ENCODE measurements at regions not wholly inside any gene's neighbourhood (a gene's known extent, or its start where the extent isn't known, plus 50 kb on each side); places are given as distances from the start of the nearest gene placed in this dataset.

GRCh38 chr5:124301850-124302249 is 444.6 kb downstream of the ZNF608 start:
- Histone ChIP-seq H3K9me3 (ENCODE audit: control insufficient read depth in 2 of 2, insufficient read depth in 1 of 2, low read depth in 1 of 2, low read length in 1 of 2) (no peaks in the 10 kb centered on the region), H3K36me3 (ENCODE audit: control insufficient read depth in 2 of 2, insufficient read depth in 2 of 2, low read length in 1 of 2) (no peaks in the 10 kb centered on the region), H3K4me3 (ENCODE audit: low read depth in 1 of 2, low read length in 2 of 2) (no peak overlapping the region), H3K27me3 (ENCODE audit: control insufficient read depth in 1 of 2, insufficient read depth in 2 of 2, low read length in 2 of 2) (no peaks in the 10 kb centered on the region), H3K27ac (ENCODE audit: low read depth in 2 of 2, low read length in 1 of 2) (no peak overlapping the region), H3K4me1 (ENCODE audit: control insufficient read depth in 2 of 2, insufficient read depth in 2 of 2, low read length in 1 of 2) (peaks cover 0 to 2% of the 10 kb centered on the region in 2 donors)
- WGBS, 2 donors = 54 to 63% methylated on average over 2 of the region's 2 CpGs

- Histone ChIP-seq H3K9me3 (ENCODE audit: control insufficient read depth in 2 of 2, insufficient read depth in 1 of 2, low read depth in 1 of 2, low read length in 1 of 2) (no peaks in the 10 kb centered on the region), H3K27me3 (ENCODE audit: control insufficient read depth in 1 of 2, insufficient read depth in 2 of 2, low read length in 2 of 2) (no peaks in the 10 kb centered on the region), H3K27ac (ENCODE audit: low read depth in 2 of 2, low read length in 1 of 2) (no peak overlapping the region), H3K4me1 (ENCODE audit: control insufficient read depth in 2 of 2, insufficient read depth in 2 of 2, low read length in 1 of 2) (peaks cover 0 to 2% of the 10 kb centered on the region in 2 donors), H3K4me3 (ENCODE audit: low read depth in 1 of 2, low read length in 2 of 2) (no peak overlapping the region), H3K36me3 (ENCODE audit: control insufficient read depth in 2 of 2, insufficient read depth in 2 of 2, low read length in 1 of 2) (no peaks in the 10 kb centered on the region)
- 84 to 92% methylated on average over 13 of the region's 13 CpGs for WGBS, 2 donors
These were observed 445.4 kb downstream of the ZNF608 start for GRCh38 chr5:124300815-124301621.

GRCh38 chr5:124297826-124298225 is 448.6 kb downstream of the ZNF608 start:
- H3K36me3 ChIP-seq (ENCODE audit: control insufficient read depth in 2 of 2, insufficient read depth in 2 of 2, low read length in 1 of 2) = no peaks in the 10 kb centered on the region
- no peak overlapping the region for H3K27ac ChIP-seq (ENCODE audit: low read depth in 2 of 2, low read length in 1 of 2)
- H3K27me3 ChIP-seq (ENCODE audit: control insufficient read depth in 1 of 2, insufficient read depth in 2 of 2, low read length in 2 of 2) = no peaks in the 10 kb centered on the region
- no peak overlapping the region for H3K4me3 ChIP-seq (ENCODE audit: low read depth in 1 of 2, low read length in 2 of 2)
- WGBS, 2 donors = 48 to 50% methylated on average over 3 of the region's 3 CpGs
- H3K4me1 ChIP-seq (ENCODE audit: control insufficient read depth in 2 of 2, insufficient read depth in 2 of 2, low read length in 1 of 2) = peaks cover 0 to 2% of the 10 kb centered on the region in 2 donors
- H3K9me3 ChIP-seq (ENCODE audit: control insufficient read depth in 2 of 2, insufficient read depth in 1 of 2, low read depth in 1 of 2, low read length in 1 of 2) = no peaks in the 10 kb centered on the region

GRCh38 chr5:124292322-124292855 is 454.1 kb downstream of the ZNF608 start:
- 87 to 92% methylated on average over 7 of the region's 7 CpGs for WGBS, 2 donors

GRCh38 chr5:124289641-124290311 is 456.7 kb downstream of the ZNF608 start:
- Histone ChIP-seq H3K27ac (ENCODE audit: low read depth in 2 of 2, low read length in 1 of 2) (no peak overlapping the region), H3K9me3 (ENCODE audit: control insufficient read depth in 2 of 2, insufficient read depth in 1 of 2, low read depth in 1 of 2, low read length in 1 of 2) (no peaks in the 10 kb centered on the region), H3K4me3 (ENCODE audit: low read depth in 1 of 2, low read length in 2 of 2) (no peak overlapping the region), H3K27me3 (ENCODE audit: control insufficient read depth in 1 of 2, insufficient read depth in 2 of 2, low read length in 2 of 2) (no peaks in the 10 kb centered on the region), H3K36me3 (ENCODE audit: control insufficient read depth in 2 of 2, insufficient read depth in 2 of 2, low read length in 1 of 2) (no peaks in the 10 kb centered on the region), H3K4me1 (ENCODE audit: control insufficient read depth in 2 of 2, insufficient read depth in 2 of 2, low read length in 1 of 2) (peaks cover 2 to 10% of the 10 kb centered on the region in 2 donors)
- WGBS, 2 donors = 37 to 38% methylated on average over 2 of the region's 2 CpGs

More at GRCh38 chr5:124292322-124292855, 454.1 kb downstream of the ZNF608 start:
- peaks cover 2 to 10% of the 10 kb centered on the region in 2 donors for H3K4me1 ChIP-seq (ENCODE audit: control insufficient read depth in 2 of 2, insufficient read depth in 2 of 2, low read length in 1 of 2)
- H3K27ac ChIP-seq (ENCODE audit: low read depth in 2 of 2, low read length in 1 of 2) = no peak overlapping the region
- no peak overlapping the region for H3K4me3 ChIP-seq (ENCODE audit: low read depth in 1 of 2, low read length in 2 of 2)
- H3K9me3 ChIP-seq (ENCODE audit: control insufficient read depth in 2 of 2, insufficient read depth in 1 of 2, low read depth in 1 of 2, low read length in 1 of 2) = no peaks in the 10 kb centered on the region
- no peaks in the 10 kb centered on the region for H3K36me3 ChIP-seq (ENCODE audit: control insufficient read depth in 2 of 2, insufficient read depth in 2 of 2, low read length in 1 of 2)
- H3K27me3 ChIP-seq (ENCODE audit: control insufficient read depth in 1 of 2, insufficient read depth in 2 of 2, low read length in 2 of 2) = no peaks in the 10 kb centered on the region

GRCh38 chr5:124289130-124289529 is 457.3 kb downstream of the ZNF608 start:
- no peaks in the 10 kb centered on the region for H3K27me3 ChIP-seq (ENCODE audit: control insufficient read depth in 1 of 2, insufficient read depth in 2 of 2, low read length in 2 of 2)
- 22 to 28% methylated on average over 4 of the region's 4 CpGs for WGBS, 2 donors
- H3K9me3 ChIP-seq (ENCODE audit: control insufficient read depth in 2 of 2, insufficient read depth in 1 of 2, low read depth in 1 of 2, low read length in 1 of 2) = no peaks in the 10 kb centered on the region
- H3K4me3 ChIP-seq (ENCODE audit: low read depth in 1 of 2, low read length in 2 of 2) = no peak overlapping the region
- H3K36me3 ChIP-seq (ENCODE audit: control insufficient read depth in 2 of 2, insufficient read depth in 2 of 2, low read length in 1 of 2) = no peaks in the 10 kb centered on the region
- H3K4me1 ChIP-seq (ENCODE audit: control insufficient read depth in 2 of 2, insufficient read depth in 2 of 2, low read length in 1 of 2) = peaks cover 2 to 10% of the 10 kb centered on the region in 2 donors
- H3K27ac ChIP-seq (ENCODE audit: low read depth in 2 of 2, low read length in 1 of 2) = peak overlapping the region in 1 of 2 donors; percentile 11

GRCh38 chr5:124287813-124288212 is 458.6 kb downstream of the ZNF608 start:
- H3K27me3 ChIP-seq (ENCODE audit: control insufficient read depth in 1 of 2, insufficient read depth in 2 of 2, low read length in 2 of 2) = no peaks in the 10 kb centered on the region
- H3K4me3 ChIP-seq (ENCODE audit: low read depth in 1 of 2, low read length in 2 of 2) = no peak overlapping the region
- H3K36me3 ChIP-seq (ENCODE audit: control insufficient read depth in 2 of 2, insufficient read depth in 2 of 2, low read length in 1 of 2) = no peaks in the 10 kb centered on the region
- no peaks in the 10 kb centered on the region for H3K9me3 ChIP-seq (ENCODE audit: control insufficient read depth in 2 of 2, insufficient read depth in 1 of 2, low read depth in 1 of 2, low read length in 1 of 2)
- peaks cover 2 to 10% of the 10 kb centered on the region in 2 donors for H3K4me1 ChIP-seq (ENCODE audit: control insufficient read depth in 2 of 2, insufficient read depth in 2 of 2, low read length in 1 of 2)
- 91 to 94% methylated on average over 3 of the region's 3 CpGs for WGBS, 2 donors
- no peak overlapping the region for H3K27ac ChIP-seq (ENCODE audit: low read depth in 2 of 2, low read length in 1 of 2)

- H3K27ac ChIP-seq (ENCODE audit: low read depth in 2 of 2, low read length in 1 of 2) = no peak overlapping the region
- no peak overlapping the region for H3K4me3 ChIP-seq (ENCODE audit: low read depth in 1 of 2, low read length in 2 of 2)
- H3K4me1 ChIP-seq (ENCODE audit: control insufficient read depth in 2 of 2, insufficient read depth in 2 of 2, low read length in 1 of 2) = peaks cover 2 to 10% of the 10 kb centered on the region in 2 donors
- no peaks in the 10 kb centered on the region for H3K9me3 ChIP-seq (ENCODE audit: control insufficient read depth in 2 of 2, insufficient read depth in 1 of 2, low read depth in 1 of 2, low read length in 1 of 2)
- 87 to 92% methylated on average over 1 of the region's 1 CpG for WGBS, 2 donors
- no peaks in the 10 kb centered on the region for H3K36me3 ChIP-seq (ENCODE audit: control insufficient read depth in 2 of 2, insufficient read depth in 2 of 2, low read length in 1 of 2)
- H3K27me3 ChIP-seq (ENCODE audit: control insufficient read depth in 1 of 2, insufficient read depth in 2 of 2, low read length in 2 of 2) = no peaks in the 10 kb centered on the region
These were observed 460.7 kb downstream of the ZNF608 start for GRCh38 chr5:124285733-124286132.

GRCh38 chr5:124285071-124285470 is 461.4 kb downstream of the ZNF608 start:
- no peaks in the 10 kb centered on the region for H3K9me3 ChIP-seq (ENCODE audit: control insufficient read depth in 2 of 2, insufficient read depth in 1 of 2, low read depth in 1 of 2, low read length in 1 of 2)
- no peaks in the 10 kb centered on the region for H3K27me3 ChIP-seq (ENCODE audit: control insufficient read depth in 1 of 2, insufficient read depth in 2 of 2, low read length in 2 of 2)
- H3K4me3 ChIP-seq (ENCODE audit: low read depth in 1 of 2, low read length in 2 of 2) = no peak overlapping the region
- 39 to 56% methylated on average over 4 of the region's 4 CpGs for WGBS, 2 donors
- no peaks in the 10 kb centered on the region for H3K36me3 ChIP-seq (ENCODE audit: control insufficient read depth in 2 of 2, insufficient read depth in 2 of 2, low read length in 1 of 2)
- H3K4me1 ChIP-seq (ENCODE audit: control insufficient read depth in 2 of 2, insufficient read depth in 2 of 2, low read length in 1 of 2) = peaks cover 2 to 12% of the 10 kb centered on the region in 2 donors
- no peak overlapping the region for H3K27ac ChIP-seq (ENCODE audit: low read depth in 2 of 2, low read length in 1 of 2)

All from esophagus (tissue), 2 donors.